Esophagus squamous epithelium (tissue), 4 donors: ENCODE measurements at regions not wholly inside any gene's neighbourhood (a gene's known extent, or its start where the extent isn't known, plus 50 kb on each side); places are given as distances from the start of the nearest gene placed in this dataset.

Experiments
- POLR2A ChIP-seq, 4 donors: fragments of 450-650 bp; IDR thresholded peaks; one replicate each; pipeline ENCODE4 v1.6.1; 2017; ENCODE audit warnings: antibody characterized with exemption in 4 of 4, mild to moderate bottlenecking in 4 of 4, moderate library complexity in 3 of 4
- TF ChIP-seq, protein P1 (sequence below), 6 experiments: fragments of 450-650 bp in 4 of 6; fragments of 200-600 bp in 2 of 6; sonication (generic) in 2 of 6; IDR thresholded peaks; one replicate each; pipeline ENCODE4 v1.5.1; 2016 to 2019; ENCODE audit warnings: antibody characterized with exemption in 6 of 6, mild to moderate bottlenecking in 4 of 6, moderate library complexity in 4 of 6

- TF ChIP-seq, protein P1, sequence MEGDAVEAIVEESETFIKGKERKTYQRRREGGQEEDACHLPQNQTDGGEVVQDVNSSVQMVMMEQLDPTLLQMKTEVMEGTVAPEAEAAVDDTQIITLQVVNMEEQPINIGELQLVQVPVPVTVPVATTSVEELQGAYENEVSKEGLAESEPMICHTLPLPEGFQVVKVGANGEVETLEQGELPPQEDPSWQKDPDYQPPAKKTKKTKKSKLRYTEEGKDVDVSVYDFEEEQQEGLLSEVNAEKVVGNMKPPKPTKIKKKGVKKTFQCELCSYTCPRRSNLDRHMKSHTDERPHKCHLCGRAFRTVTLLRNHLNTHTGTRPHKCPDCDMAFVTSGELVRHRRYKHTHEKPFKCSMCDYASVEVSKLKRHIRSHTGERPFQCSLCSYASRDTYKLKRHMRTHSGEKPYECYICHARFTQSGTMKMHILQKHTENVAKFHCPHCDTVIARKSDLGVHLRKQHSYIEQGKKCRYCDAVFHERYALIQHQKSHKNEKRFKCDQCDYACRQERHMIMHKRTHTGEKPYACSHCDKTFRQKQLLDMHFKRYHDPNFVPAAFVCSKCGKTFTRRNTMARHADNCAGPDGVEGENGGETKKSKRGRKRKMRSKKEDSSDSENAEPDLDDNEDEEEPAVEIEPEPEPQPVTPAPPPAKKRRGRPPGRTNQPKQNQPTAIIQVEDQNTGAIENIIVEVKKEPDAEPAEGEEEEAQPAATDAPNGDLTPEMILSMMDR (IDR thresholded peaks at IDR 0.05), result no peak
- TF ChIP-seq POLR2A (IDR thresholded peaks at IDR 0.05), result no peak
These were observed 95.0 kb downstream of the UQCRFS1 start for GRCh38 chr19:29117926-29118325.
